ENCODE measurements at regions not wholly inside any gene's neighbourhood (a gene's known extent, or its start where the extent isn't known, plus 50 kb on each side); places are given as distances from the start of the nearest gene placed in this dataset.

DNA sequence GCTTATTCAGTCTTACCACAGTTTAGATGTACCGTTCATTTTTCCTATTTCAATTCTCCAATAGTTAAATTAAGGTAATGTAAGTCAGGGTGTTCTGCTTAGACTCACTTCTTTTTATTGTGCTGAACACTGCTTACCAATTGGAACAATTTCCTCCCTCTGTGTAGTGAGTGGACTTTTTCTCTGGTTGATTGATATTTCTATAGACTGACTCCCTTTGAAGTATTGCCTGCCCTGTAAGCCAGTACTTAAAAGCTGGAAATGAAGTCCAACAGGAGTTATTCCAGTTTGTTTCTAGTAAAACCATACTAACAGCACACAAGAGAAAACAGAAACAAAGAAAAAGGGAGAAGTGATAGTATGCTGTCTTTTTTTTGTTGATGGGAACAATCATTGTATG, 1674.9 kb downstream of the REEP3 start:
- Histone ChIP-seq H3K27ac (no peak overlapping the region), H3K4me3 (no peak overlapping the region), H3K36me3 (no peaks in the 10 kb centered on the region), H3K27me3 (no peaks in the 10 kb centered on the region), H3K4me1 (no peaks in the 10 kb centered on the region), H3K9me3 (no peaks in the 10 kb centered on the region)
- no peak for TF ChIP-seq POLR2A (IDR thresholded peaks at IDR 0.05)
- DNase-seq = no peak

DNA sequence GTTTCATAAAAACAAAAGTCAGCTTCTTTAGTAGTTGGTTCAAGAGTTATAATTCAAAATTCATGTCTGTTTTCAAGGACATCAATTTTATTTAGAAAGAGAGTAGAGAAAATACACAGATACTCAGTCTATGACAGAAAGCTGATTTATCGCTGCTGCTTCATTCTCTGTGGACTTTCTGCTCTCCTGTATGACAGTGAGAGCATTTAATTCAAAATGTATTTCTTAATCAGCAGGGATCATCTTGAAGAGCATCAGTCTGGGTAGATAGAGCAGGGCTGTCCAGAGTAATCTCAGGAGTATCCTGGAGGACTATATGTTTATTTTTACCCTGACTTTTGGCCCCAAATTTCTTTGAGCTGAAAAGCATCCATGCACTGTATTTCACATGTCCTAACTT, 1676.7 kb downstream of the REEP3 start:
- Histone ChIP-seq H3K4me1 (no peaks in the 10 kb centered on the region), H3K9me3 (no peaks in the 10 kb centered on the region), H3K4me3 (no peak overlapping the region), H3K27me3 (no peaks in the 10 kb centered on the region), H3K36me3 (no peaks in the 10 kb centered on the region), H3K27ac (no peak overlapping the region)
- no peak for TF ChIP-seq POLR2A (IDR thresholded peaks at IDR 0.05)
- TF ChIP-seq, protein P1, sequence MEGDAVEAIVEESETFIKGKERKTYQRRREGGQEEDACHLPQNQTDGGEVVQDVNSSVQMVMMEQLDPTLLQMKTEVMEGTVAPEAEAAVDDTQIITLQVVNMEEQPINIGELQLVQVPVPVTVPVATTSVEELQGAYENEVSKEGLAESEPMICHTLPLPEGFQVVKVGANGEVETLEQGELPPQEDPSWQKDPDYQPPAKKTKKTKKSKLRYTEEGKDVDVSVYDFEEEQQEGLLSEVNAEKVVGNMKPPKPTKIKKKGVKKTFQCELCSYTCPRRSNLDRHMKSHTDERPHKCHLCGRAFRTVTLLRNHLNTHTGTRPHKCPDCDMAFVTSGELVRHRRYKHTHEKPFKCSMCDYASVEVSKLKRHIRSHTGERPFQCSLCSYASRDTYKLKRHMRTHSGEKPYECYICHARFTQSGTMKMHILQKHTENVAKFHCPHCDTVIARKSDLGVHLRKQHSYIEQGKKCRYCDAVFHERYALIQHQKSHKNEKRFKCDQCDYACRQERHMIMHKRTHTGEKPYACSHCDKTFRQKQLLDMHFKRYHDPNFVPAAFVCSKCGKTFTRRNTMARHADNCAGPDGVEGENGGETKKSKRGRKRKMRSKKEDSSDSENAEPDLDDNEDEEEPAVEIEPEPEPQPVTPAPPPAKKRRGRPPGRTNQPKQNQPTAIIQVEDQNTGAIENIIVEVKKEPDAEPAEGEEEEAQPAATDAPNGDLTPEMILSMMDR (IDR thresholded peaks at IDR 0.05) = no peak
- DNase-seq = no peak

DNA sequence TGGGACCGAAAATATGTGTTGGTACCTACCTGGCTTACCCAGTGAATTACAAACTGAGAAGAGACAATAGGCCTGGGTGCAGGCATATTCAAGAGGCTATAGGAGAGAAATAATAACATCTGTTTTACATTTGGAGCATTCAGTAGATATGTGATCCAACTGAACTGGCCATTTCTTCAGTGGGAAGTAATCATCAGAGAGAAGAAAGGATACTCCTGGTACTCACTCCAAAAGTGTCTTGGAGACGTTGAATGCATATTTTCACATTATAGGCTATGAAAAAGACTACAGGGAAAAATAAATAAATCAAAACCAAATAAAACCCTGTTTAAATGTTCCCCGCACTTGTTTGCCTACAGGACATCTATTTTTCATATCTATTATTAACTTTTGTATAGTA, 1680.3 kb downstream of the REEP3 start:
- no peak for DNase-seq
- no peak overlapping the region for H3K4me3 ChIP-seq

DNA sequence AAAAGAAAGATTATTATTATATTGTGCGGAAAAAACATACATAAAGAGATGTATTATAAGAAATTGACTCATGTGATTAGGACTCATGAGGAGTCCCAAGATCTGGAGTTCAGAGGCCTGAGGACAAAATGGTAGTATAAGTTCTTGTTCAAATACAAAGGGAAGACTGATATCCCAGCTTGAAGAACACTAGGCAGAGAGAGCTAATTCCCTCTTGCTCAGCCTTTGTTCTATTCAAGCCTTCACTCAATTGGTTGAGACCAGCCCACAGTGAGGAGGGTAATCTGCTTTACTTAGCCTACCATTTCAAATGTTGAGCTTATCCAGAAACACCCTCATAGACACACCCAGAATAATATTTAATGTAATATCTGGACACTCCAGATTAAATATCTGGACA, 1683.8 kb downstream of the REEP3 start:
- no peak for DNase-seq
- H3K36me3 ChIP-seq = no peaks in the 10 kb centered on the region
- no peak for TF ChIP-seq POLR2A (IDR thresholded peaks at IDR 0.05)
- TF ChIP-seq, protein P1 (IDR thresholded peaks at IDR 0.05) = no peak
- H3K4me3 ChIP-seq = no peak overlapping the region
- H3K27ac ChIP-seq = no peak overlapping the region
- no peaks in the 10 kb centered on the region for H3K27me3 ChIP-seq
- H3K9me3 ChIP-seq = no peaks in the 10 kb centered on the region
- no peaks in the 10 kb centered on the region for H3K4me1 ChIP-seq

More for the DNA sequence above, 1680.3 kb downstream of the REEP3 start:
- no peak for TF ChIP-seq POLR2A (IDR thresholded peaks at IDR 0.05)
- TF ChIP-seq, protein P1 (IDR thresholded peaks at IDR 0.05) = no peak
- no peaks in the 10 kb centered on the region for H3K27me3 ChIP-seq
- no peak overlapping the region for H3K27ac ChIP-seq
- no peaks in the 10 kb centered on the region for H3K36me3 ChIP-seq
- H3K9me3 ChIP-seq = no peaks in the 10 kb centered on the region
- no peaks in the 10 kb centered on the region for H3K4me1 ChIP-seq

DNA sequence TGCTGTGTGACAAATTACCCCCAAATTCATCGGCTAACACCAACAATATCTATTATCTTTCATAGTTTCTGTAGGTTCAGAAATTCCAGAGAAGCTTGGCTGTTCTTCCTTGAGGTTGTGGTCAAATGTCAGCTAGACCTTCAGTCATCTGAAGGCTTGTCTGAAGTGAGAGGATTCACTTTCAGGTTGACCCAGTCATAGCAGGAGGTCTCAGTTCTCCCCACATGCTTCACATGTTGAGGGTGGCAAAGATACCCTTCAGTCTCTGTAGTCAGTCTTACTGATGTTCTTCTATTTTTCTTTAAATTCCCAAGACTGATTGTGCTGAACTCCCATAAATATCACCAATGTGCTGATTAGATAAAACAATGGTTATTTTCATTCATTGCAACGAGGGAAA, 1692.0 kb downstream of the REEP3 start:
- Histone ChIP-seq H3K9me3 (no peaks in the 10 kb centered on the region), H3K4me3 (no peak overlapping the region), H3K4me1 (no peaks in the 10 kb centered on the region), H3K27me3 (no peaks in the 10 kb centered on the region), H3K36me3 (no peaks in the 10 kb centered on the region), H3K27ac (no peak overlapping the region)
- DNase-seq = no peak
- TF ChIP-seq, protein P1 (IDR thresholded peaks at IDR 0.05) = no peak
- no peak for TF ChIP-seq POLR2A (IDR thresholded peaks at IDR 0.05)

DNA sequence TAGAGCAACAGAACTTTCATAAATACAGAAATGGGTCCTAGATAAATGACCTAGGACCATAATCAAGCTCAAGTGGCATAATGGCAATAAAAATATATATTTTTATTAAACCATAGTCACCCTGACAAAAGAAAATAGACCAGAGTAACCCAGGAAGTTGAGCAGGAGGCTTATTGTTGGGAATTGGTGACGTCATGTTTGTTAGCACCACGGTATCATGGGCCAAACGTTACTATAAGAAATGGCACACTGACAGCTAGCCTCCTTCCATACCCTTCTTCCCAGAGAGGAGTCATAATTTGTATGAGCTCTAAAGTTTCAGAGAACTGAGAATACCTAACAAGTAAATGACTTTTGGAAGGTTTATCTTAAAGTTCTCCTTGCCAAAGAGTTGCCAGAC, 1698.2 kb downstream of the REEP3 start:
- H3K4me1 ChIP-seq = no peaks in the 10 kb centered on the region
- no peaks in the 10 kb centered on the region for H3K27me3 ChIP-seq
- H3K9me3 ChIP-seq = no peaks in the 10 kb centered on the region
- DNase-seq = no peak
- no peak for TF ChIP-seq POLR2A (IDR thresholded peaks at IDR 0.05)
- TF ChIP-seq, protein P1 (IDR thresholded peaks at IDR 0.05) = no peak
- H3K27ac ChIP-seq = no peak overlapping the region
- H3K4me3 ChIP-seq = no peak overlapping the region
- no peaks in the 10 kb centered on the region for H3K36me3 ChIP-seq

All from Peyer's patch (tissue), 4 donors.